Peyer's patch (tissue), 4 donors: ENCODE measurements at regions not wholly inside any gene's neighbourhood (a gene's known extent, or its start where the extent isn't known, plus 50 kb on each side); places are given as distances from the start of the nearest gene placed in this dataset.
A peak's percentile ranks its signal among the peaks of the same experiment; 100 is the strongest.

Experiments used
- DNase-seq, 3 donors: peaks; one replicate each; pipeline ENCODE4 v3.0.0-alpha.2; 2017 to 2019
- H3K27ac ChIP-seq, 4 donors: fragments of 200-600 bp; sonication (generic); one replicate each; pipeline ENCODE4 v1.5.1; 2016 to 2019
- H3K27me3 ChIP-seq, 2 donors: fragments of 200-600 bp; sonication (generic); one replicate each; pipeline ENCODE4 v1.5.1; 2019
- H3K36me3 ChIP-seq, 3 donors: fragments of 200-600 bp; sonication (generic); one replicate each; pipeline ENCODE4 v1.5.1; 2016 to 2019
- H3K4me1 ChIP-seq, 4 donors: fragments of 200-600 bp; sonication (generic); one replicate each; pipeline ENCODE4 v1.5.1; 2016 to 2019
- H3K4me3 ChIP-seq, 4 donors: fragments of 200-600 bp; sonication (generic); 1 replicate in 3 of 4; 2 replicates in 1 of 4; pipeline ENCODE4 v1.5.1; 2016 to 2019; ENCODE audit warnings: mild to moderate bottlenecking in 1 of 4
- H3K9me3 ChIP-seq, 4 donors: fragments of 200-600 bp; sonication (generic); one replicate each; pipeline ENCODE4 v1.5.1; 2016 to 2019; ENCODE audit warnings: mild to moderate bottlenecking in 1 of 4
- POLR2A ChIP-seq, 2 donors: fragments of 450-650 bp; IDR thresholded peaks; one replicate each; pipeline ENCODE4 v1.5.1; 2017; ENCODE audit warnings: antibody characterized with exemption in 2 of 2, mild to moderate bottlenecking in 2 of 2, moderate library complexity in 2 of 2
- TF ChIP-seq, protein P1 (sequence below), 6 experiments: fragments of 450-650 bp in 4 of 6; fragments of 200-600 bp in 2 of 6; sonication (generic) in 1 of 6; IDR thresholded peaks; one replicate each; pipeline ENCODE4 v1.5.1; 2017 to 2019; ENCODE audit warnings: antibody characterized with exemption in 6 of 6, mild to moderate bottlenecking in 3 of 6, moderate library complexity in 1 of 6

DNA sequence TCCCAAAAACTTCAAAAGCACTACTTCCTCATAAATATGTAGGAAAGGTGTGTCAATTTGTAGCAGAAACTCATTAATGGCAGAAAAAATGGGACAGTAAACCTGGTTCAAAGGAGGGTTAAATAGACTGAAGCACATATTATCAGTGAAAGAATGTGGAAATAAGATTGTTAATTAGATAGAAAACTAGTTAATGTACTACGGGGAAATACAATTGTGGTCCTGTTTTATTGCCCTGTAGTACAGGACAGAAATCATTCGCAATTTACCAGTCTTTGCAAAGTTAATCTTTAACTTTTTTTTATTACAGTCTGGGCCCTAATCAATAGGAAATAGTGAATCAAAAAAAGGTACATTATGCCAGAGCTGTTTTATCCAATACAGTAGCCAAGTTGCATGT lies 82.0 kb upstream of the PAK5 start:
- no peaks in the 10 kb centered on the region for H3K9me3 ChIP-seq
- peaks cover 0 to 6% (median 2%) of the 10 kb centered on the region in 4 donors for H3K4me1 ChIP-seq
- DNase-seq: no peak
- no peak for TF ChIP-seq POLR2A (IDR thresholded peaks at IDR 0.05)
- TF ChIP-seq, protein P1, sequence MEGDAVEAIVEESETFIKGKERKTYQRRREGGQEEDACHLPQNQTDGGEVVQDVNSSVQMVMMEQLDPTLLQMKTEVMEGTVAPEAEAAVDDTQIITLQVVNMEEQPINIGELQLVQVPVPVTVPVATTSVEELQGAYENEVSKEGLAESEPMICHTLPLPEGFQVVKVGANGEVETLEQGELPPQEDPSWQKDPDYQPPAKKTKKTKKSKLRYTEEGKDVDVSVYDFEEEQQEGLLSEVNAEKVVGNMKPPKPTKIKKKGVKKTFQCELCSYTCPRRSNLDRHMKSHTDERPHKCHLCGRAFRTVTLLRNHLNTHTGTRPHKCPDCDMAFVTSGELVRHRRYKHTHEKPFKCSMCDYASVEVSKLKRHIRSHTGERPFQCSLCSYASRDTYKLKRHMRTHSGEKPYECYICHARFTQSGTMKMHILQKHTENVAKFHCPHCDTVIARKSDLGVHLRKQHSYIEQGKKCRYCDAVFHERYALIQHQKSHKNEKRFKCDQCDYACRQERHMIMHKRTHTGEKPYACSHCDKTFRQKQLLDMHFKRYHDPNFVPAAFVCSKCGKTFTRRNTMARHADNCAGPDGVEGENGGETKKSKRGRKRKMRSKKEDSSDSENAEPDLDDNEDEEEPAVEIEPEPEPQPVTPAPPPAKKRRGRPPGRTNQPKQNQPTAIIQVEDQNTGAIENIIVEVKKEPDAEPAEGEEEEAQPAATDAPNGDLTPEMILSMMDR (IDR thresholded peaks at IDR 0.05): no peak
- no peak overlapping the region for H3K27ac ChIP-seq
- H3K4me3 ChIP-seq: no peak overlapping the region
- no peaks in the 10 kb centered on the region for H3K36me3 ChIP-seq
- no peaks in the 10 kb centered on the region for H3K27me3 ChIP-seq

GRCh38 chr20:9919271-9920014 lies 80.6 kb upstream of the PAK5 start:
- DNase-seq: no peak
- H3K4me1 ChIP-seq: peaks cover 0 to 6% (median 2%) of the 10 kb centered on the region in 4 donors
- H3K27ac ChIP-seq: no peak overlapping the region
- no peaks in the 10 kb centered on the region for H3K9me3 ChIP-seq
- H3K36me3 ChIP-seq: no peaks in the 10 kb centered on the region
- no peak overlapping the region for H3K4me3 ChIP-seq
- TF ChIP-seq POLR2A (IDR thresholded peaks at IDR 0.05): no peak
- TF ChIP-seq, protein P1 (IDR thresholded peaks at IDR 0.05): no peak
- no peaks in the 10 kb centered on the region for H3K27me3 ChIP-seq

GRCh38 chr20:9918348-9918747 lies 79.5 kb upstream of the PAK5 start:
- H3K9me3 ChIP-seq: no peaks in the 10 kb centered on the region
- H3K27me3 ChIP-seq: no peaks in the 10 kb centered on the region
- no peak overlapping the region for H3K4me3 ChIP-seq
- TF ChIP-seq, protein P1 (IDR thresholded peaks at IDR 0.05): no peak
- TF ChIP-seq POLR2A (IDR thresholded peaks at IDR 0.05): no peak
- DNase-seq: no peak
- no peak overlapping the region for H3K27ac ChIP-seq
- no peaks in the 10 kb centered on the region for H3K36me3 ChIP-seq
- H3K4me1 ChIP-seq: peaks cover 0 to 6% (median 2%) of the 10 kb centered on the region in 4 donors

DNA sequence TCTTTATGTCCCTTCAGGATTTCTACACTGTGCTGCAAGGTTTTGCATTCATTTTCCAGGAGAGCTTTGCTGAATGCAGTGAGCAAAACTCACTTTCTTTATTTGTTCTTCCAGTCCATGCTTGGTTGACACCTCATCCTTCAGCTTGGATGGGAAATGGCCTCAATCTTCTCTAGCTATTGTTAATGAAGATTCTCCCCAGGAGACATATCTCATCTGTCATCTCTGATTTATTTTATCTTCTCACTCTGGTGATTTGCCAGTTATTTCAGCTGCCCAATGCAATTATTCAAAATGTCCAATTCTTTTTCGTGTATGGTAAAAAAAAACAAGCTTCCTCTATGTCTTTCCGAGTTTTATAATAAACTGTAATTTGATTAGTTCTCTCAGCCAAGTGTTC lies 77.9 kb upstream of the PAK5 start:
- Histone ChIP-seq H3K27ac (no peak overlapping the region), H3K36me3 (no peaks in the 10 kb centered on the region), H3K9me3 (no peaks in the 10 kb centered on the region), H3K4me3 (no peak overlapping the region), H3K4me1 (peaks cover 0 to 6% (median 2%) of the 10 kb centered on the region in 4 donors), H3K27me3 (no peaks in the 10 kb centered on the region)
- TF ChIP-seq, protein P1 (IDR thresholded peaks at IDR 0.05): no peak
- TF ChIP-seq POLR2A (IDR thresholded peaks at IDR 0.05): no peak
- DNase-seq: no peak

DNA sequence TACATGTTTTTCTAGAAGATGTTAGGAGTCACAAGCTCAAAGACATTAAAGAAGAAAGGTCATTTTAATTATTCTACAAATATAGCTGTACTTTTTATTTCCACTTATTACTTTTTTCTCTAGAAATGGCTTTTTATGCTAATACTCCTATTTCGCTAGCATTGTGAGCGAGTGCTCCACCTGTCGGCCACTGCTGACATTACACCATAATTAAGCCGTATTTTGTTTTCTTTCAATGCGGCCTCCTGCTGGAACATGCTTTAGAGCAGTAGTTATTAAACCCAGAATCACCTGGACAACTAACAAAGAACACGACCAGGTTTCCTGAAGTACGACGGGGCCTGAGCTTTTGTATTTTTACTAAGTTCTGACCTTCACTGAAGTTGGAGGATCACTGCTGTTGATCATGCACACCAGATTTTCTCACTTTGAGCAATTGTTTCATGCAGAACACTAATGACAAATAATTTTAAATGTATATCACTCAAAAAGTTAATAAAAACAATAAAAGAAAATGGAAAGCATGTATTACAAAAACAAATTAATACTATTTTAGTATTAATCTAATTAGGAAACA lies 74.1 kb upstream of the PAK5 start:
- no peak overlapping the region for H3K4me3 ChIP-seq
- peak in 2 of 3 donors; percentile 20 to 67 for DNase-seq
- H3K36me3 ChIP-seq: no peaks in the 10 kb centered on the region
- TF ChIP-seq POLR2A (IDR thresholded peaks at IDR 0.05): no peak
- TF ChIP-seq, protein P1 (IDR thresholded peaks at IDR 0.05): peak; percentile 35 to 80 (median 72)
- no peak overlapping the region for H3K27ac ChIP-seq
- no peaks in the 10 kb centered on the region for H3K4me1 ChIP-seq
- no peaks in the 10 kb centered on the region for H3K9me3 ChIP-seq
- no peaks in the 10 kb centered on the region for H3K27me3 ChIP-seq
